ENCODE measurements at regions not wholly inside any gene's neighbourhood (a gene's known extent, or its start where the extent isn't known, plus 50 kb on each side); places are given as distances from the start of the nearest gene placed in this dataset.
"Not testable (repeated sequence)": the region's sequence is repeated elsewhere in the genome, so short reads cannot be mapped to it uniquely, and the experiment has no call there.

- FAIRE-seq: no peak
These were observed 80.6 kb upstream of the TBC1D5 start for GRCh38 chr3:17823036-17823435.

GRCh38 chr3:17820704-17821103 is 78.3 kb upstream of the TBC1D5 start:
- FAIRE-seq: no peak

GRCh38 chr3:17820275-17820674 is 77.8 kb upstream of the TBC1D5 start:
- FAIRE-seq: no peak

GRCh38 chr3:17817973-17818372 is 75.5 kb upstream of the TBC1D5 start:
- not testable (repeated sequence) for FAIRE-seq

- no peak for FAIRE-seq
These were observed 75.1 kb upstream of the TBC1D5 start for GRCh38 chr3:17817545-17817944.

DNA sequence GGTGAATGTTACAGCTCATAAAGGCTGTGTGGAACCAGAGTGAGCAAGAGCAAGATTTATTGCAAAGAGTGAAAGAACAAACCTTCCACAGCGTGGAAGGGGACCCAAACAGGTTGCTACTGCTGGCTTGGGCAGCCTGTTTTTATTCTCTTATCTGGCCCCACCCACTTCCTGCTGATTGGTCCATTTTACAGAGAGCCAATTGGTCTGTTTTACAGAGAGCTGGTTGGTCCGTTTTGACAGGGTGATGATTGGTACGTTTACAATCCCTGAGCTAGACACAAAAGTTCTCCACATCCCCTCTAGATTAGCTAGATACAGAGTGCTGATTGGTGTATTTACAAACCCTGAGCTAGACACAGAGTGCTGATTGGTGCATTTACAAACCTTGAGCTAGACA is 74.4 kb upstream of the TBC1D5 start:
- FAIRE-seq: not testable (repeated sequence)

- not testable (repeated sequence) for FAIRE-seq
These were observed 69.9 kb upstream of the TBC1D5 start for GRCh38 chr3:17812328-17812727.

- no peak for FAIRE-seq
These were observed 69.2 kb upstream of the TBC1D5 start for GRCh38 chr3:17811646-17812045.

DNA sequence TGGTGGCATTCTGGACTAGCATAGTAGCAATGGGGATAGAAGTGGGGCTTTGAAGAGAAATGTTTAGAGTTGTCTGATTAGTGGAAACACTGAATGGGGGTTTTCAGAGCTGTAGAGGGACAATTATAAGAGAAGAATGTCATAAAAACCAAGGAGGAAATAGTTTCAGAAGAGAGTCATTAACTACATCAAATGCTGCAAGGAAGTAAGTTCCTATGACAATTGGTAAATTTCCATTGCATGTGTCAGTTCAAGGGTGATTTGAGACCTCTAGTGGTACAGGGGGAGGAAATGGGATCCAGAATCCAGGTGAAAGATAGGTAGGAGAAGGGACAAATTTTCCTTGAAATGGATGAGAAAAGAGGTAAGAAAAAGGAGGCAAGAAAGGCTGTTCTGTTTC is 68.3 kb upstream of the TBC1D5 start:
- no peak for FAIRE-seq

GRCh38 chr3:17808994-17809393 is 66.6 kb upstream of the TBC1D5 start:
- no peak for FAIRE-seq

DNA sequence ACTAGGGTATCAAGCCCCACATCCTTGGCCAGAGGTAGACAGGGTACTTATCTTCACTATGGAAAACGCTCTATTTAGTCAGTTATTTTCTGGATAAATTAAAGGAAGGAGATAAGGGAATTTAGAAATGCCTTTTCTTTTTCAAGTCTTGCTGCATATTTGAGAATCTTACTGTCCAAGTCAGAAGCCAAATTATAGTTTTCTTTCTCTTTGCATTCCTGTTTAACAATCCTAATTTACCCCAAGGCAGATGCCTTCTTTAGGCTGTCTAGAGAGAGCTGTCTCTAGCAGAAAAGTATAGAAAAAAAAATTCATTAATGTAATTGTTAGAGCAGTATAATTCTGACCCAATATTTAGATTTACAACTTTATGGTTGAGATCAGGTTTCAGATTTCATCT is 64.4 kb upstream of the TBC1D5 start:
- FAIRE-seq: no peak

DNA sequence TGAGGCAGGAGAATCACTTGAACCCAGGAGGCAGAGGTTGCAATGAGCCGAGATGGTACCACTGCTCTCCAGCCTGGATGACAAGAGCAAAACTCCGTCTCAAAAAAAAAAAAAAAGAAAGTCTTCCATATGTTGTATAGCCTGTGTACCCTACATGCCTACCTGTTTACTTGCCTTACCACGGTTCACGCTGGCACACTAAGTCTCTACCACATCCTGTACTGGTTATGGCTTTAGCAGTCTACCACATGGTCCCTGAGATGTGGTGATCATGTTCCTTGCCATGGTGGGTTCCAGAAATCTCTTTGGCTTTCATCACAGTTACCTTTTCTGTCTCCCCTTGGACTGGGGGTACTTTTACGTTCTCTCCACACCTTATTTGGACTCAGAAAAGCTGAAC is 63.8 kb upstream of the TBC1D5 start:
- no peak for FAIRE-seq

- FAIRE-seq: no peak
These were observed 63.1 kb upstream of the TBC1D5 start for GRCh38 chr3:17805461-17805940.

- no peak for FAIRE-seq
These were observed 60.5 kb upstream of the TBC1D5 start for GRCh38 chr3:17802950-17803349.

- FAIRE-seq: no peak
These were observed 58.7 kb upstream of the TBC1D5 start for GRCh38 chr3:17801131-17801530.

GRCh38 chr3:17800232-17800631 is 57.8 kb upstream of the TBC1D5 start:
- FAIRE-seq: no peak

DNA sequence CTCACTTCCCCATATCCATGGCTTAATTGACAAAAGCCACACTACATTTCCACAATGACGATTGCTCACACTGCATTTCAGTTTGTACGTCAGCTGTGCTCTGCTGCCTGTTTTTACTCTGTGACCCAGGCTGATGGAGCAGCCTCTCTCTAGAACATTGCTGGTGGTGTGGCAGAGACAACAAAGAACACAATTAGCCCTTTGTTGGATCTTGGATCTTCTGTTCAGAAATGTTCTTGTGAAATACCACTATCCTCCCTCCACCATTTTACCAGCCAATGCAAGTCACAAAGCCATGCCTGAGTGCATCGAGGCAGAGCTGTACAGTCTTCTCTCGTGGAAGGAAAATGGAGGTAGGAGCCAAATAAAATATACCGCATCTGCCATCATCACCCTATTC is 56.9 kb upstream of the TBC1D5 start:
- no peak for FAIRE-seq

- no peak for FAIRE-seq
These were observed 55.6 kb upstream of the TBC1D5 start for GRCh38 chr3:17798000-17798399.

DNA sequence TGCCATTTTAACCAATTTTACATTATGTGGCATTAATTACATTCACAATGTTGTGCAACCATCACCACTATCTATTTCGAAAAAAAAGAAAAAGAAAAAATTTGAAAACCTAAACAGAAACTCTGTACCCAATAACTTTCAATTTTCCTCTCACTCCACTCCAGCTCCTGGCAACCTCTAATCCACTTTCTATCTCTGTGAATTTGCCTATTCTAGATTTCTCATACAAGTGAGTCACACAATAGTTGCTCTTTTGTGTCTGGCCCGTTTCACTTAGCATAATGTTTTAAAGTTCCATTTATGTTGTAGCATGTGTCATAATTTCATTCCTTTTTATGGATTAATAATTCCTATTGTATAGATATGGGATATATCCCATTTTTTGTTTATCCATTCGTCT is 53.3 kb upstream of the TBC1D5 start:
- no peak for FAIRE-seq

GRCh38 chr3:17795280-17795679 is 52.8 kb upstream of the TBC1D5 start:
- FAIRE-seq: no peak

GRCh38 chr3:17793542-17794195 is 51.2 kb upstream of the TBC1D5 start:
- no peak for FAIRE-seq

Data from islet of Langerhans (tissue), 1 donor.